Thyroid gland (tissue), 4 donors: ENCODE measurements at regions not wholly inside any gene's neighbourhood (a gene's known extent, or its start where the extent isn't known, plus 50 kb on each side); places are given as distances from the start of the nearest gene placed in this dataset.

ENCODE experiments used
- CTCF ChIP-seq, 6 experiments: fragments of 200-600 bp in 3 of 6; fragments of 450-650 bp in 3 of 6; sonication (generic) in 3 of 6; IDR thresholded peaks; one replicate each; pipeline ENCODE4 v1.5.1; 2016 to 2019; ENCODE audit warnings: antibody characterized with exemption in 6 of 6, mild to moderate bottlenecking in 2 of 6, inconsistent platforms in 1 of 6, moderate library complexity in 1 of 6
- POLR2A ChIP-seq, 2 donors: fragments of 450-650 bp; IDR thresholded peaks; one replicate each; pipeline ENCODE4 v1.6.1; 2017; ENCODE audit warnings: antibody characterized with exemption in 2 of 2, mild to moderate bottlenecking in 2 of 2, moderate library complexity in 1 of 2

- TF ChIP-seq POLR2A (IDR thresholded peaks at IDR 0.05) (no peak), CTCF (IDR thresholded peaks at IDR 0.05) (no peak)
Observed at GRCh38 chr5:8314965-8315364, 446.0 kb downstream of the MTRR start.
